Right forelimb (tissue), 1 donor: ENCODE measurements at regions not wholly inside any gene's neighbourhood (a gene's known extent, or its start where the extent isn't known, plus 50 kb on each side); places are given as distances from the start of the nearest gene placed in this dataset.
"Not testable (repeated sequence)": the region's sequence is repeated elsewhere in the genome, so short reads cannot be mapped to it uniquely, and the experiment has no call there.

Experiments
- DNase-seq: peaks from one replicate; pipeline ENCODE4 v3.0.0-alpha.2; 2018

DNA sequence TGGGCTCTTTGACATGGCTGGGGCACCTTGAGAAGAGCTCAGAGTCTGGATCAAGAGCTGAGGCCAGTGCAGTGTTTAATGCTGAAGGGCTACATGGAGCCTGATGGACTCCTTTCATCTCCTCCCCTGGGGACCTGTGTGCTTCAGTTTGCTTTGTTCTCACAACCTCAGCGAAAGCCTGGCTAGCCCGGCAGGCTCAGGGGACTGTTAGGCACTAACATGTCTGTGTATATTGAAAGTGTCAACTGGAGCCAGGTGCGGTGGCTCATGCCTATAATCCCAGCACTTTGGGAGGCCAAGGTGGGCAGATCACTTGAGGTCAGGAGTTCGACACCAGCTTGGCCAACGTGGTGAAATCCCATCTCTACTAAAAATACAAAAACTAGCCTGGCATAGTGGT, 194.5 kb downstream of the C1orf94 start:
- not testable (repeated sequence) for DNase-seq

DNA sequence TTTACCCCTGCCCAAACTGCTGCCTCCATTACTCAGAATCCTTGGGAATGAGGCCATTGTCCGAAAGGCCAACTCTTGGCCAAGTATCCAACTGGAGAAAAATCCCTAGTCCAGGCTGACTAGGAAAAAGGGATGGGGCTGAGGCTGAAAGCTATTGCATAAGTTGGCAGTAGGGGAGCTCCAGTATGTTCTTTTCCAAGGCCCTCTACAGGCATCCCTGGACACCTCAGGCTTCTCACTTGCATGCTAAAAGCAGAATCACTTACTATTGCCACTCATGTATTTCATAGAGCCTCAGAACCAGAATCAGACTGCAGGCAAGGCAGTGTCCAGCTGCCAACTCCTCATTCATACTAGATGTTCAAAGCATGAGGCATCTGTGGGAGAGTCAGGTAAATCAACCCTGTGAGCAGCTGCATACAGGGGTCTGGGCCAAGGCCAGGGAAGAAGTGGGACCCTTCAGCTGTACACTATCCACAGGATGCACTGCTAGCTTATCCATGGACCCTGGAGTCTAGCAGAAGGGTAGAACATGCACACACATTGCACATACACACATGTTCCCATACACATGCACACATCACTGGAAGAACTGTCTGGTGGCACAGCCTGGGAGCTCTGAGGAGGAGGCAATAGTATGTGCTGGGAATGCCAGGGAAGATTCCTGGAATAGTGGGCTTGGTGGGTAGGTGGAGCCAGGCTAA, 195.3 kb downstream of the C1orf94 start:
- DNase-seq: no peak

DNA sequence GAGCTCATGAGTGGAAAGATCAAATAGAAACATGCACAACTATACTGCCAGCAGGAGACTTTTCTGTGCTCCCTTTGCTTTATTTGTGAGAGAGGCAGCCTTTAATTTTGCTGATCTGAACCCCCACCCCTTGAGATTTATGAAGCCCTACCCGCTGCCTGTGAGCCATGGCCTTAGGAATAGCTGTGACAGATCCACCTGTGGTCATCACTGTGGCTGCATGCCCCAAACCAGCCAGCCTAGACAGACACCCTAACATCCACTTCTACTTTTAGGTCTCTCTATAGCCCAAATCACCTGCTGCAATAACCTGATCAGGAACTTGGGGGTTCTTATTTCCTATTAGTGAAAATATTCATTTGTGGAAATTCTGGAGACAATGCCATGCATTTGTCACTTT, 196.2 kb downstream of the C1orf94 start:
- no peak for DNase-seq

DNA sequence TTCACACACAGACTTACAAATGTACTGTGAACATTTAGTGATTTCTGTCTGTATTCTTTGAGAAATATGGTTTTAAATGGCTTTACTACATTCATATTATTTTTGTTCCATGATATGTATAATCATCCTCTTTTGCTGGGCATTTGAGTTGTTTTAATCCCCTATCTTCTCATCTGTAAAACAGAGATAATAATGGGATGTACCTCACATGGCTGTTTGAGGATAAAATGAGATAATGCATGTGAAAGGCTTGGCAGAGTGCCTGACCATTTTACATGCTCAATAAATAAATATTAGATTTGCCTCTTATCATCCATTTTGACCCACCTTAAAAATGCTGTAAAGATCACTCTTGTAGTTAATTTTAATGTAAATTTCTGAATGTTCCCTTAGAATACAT, 197.2 kb downstream of the C1orf94 start:
- no peak for DNase-seq

DNA sequence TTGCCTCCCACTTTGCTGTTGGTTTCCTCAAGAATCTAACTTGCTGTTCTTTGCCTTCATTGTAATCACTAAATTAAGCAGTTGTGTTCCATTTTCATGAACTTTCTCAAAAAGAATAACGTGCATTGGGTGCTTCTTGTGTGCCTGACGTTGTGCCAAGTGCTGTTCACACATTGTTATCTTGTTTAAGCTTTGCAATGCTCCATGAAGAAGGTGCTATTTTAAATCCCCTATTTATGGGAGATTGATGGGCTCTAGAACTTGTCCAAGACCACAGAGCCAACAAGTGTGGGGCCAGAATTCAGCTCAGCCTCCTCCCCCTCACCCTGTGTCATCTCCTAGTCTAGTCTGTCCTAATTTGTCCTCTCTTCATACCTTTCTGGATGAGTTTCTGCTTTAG, 199.8 kb downstream of the C1orf94 start:
- DNase-seq: no peak

DNA sequence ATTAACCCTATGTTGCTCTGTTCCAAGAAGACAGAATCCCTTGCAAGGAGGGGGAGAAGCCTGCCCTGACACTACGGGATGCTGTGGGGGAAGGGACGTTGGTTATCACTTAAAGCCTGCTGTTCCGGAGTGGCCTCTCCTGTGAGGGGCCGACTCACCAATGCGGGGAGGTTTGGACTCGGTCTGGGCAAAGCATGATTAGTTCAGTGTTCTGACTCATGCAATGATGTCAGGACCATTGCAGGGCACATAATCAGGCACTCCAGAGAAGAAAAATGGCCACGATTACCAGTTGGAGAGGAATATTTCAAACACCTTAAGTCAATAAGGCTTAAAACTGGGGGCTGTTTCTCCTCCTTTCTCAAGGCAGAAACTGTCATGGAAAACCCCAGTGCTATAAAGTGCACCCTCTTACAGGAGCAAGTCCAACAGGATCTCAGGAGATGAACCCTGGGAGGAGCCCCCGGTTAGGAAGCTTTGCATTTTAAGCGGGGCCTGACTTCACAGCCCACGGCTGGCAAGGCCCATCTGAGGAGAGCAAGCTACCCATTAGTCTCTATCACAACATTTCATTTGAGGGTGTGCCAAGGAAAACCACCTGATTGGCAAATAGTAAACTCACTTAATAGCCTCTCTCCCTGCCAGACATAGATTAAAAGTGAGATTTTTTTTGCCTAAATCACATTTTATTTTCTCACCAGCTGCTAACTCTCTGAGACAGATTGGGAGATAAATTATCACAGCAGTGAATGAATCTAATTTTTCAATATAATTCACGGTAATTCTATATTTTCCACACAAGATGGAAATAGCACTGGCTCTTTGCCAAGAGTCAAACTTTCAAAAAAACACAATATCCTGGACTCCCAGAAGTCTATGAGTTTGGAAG, 202.5 kb downstream of the C1orf94 start:
- DNase-seq: no peak

DNA sequence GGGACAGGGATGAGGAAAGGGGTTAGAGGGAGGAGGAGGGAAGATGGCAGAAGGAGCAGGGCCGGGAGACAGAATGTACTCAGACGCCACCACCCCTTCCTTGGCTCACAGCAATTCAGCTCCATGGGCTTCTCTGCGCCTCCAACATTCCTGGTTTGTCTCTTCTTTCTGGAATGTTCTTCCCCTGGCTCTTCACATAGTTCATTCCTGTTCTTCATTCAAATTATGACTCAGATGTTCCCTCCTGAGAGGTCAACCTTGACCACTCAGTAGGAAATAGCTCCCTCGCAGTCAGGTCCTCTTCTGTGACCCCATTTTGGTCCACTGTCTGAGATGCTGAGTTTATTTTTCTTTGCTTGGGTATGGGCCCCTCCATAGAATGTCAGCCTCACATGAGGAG, 203.2 kb downstream of the C1orf94 start:
- DNase-seq: no peak

DNA sequence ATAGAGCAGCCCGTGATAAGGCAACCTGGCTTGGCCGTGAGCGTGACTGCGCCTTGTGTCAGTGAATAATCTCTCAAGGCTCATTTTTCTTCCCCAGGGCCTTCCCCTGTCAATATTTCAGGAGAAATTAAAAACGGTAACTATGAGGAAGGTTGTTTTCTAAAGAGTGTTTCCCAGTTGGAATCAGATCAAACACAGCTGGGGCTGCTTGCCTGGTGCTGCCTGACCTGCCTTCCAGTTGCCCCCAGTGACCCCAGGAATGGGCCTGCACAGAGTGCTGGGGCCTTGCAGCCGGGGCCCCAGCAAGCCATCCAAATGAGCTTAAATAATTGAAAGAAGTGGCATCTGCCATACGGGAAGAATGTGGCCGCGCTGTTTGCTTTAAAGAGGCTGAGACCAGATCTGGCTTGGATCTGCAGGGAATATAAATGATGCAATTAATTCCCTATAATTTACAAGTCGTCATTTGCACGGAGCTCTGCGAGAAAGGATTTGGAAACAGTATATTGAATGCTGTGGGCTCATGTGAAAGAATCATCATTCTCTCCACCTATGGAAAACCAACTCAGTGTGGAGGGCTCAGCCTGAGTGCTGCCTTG, 203.9 kb downstream of the C1orf94 start:
- DNase-seq: no peak

DNA sequence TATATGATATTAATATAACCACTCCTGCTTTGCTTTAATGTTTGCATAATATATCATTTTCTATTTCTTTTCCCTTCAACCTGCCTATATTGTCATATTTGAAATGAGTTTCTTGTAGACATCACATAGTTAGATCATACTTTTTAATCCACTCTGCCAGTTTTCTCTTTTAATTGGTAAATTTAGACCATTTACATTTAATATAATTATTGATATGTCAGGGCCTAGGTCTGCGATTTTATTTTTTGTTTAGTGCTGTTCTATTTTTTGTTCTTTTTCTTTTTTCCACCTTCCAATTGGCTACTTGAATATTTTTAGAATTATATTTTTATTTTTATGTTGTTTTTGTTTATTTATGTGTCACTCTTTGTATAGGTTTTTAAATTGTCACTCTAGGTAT, 213.3 kb downstream of the C1orf94 start:
- DNase-seq: no peak

DNA sequence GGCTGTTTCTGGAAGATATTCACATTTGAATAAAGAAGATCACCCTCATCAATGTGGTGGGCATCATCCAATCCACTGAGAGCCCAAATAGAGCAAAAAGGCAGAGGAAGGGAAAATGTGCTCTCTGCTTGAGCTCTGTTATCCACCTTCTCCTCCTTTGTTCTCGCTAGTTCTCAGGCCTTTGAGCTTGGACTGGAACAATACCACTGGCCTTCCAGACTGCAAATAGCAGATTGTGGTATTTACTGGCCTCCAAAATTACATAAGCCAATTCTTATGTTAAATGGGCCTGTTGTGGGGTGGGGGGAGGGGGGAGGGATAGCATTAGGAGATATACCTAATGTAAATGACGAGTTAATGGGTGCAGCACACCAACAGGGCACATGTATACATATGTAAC, 219.3 kb downstream of the C1orf94 start:
- no peak for DNase-seq

DNA sequence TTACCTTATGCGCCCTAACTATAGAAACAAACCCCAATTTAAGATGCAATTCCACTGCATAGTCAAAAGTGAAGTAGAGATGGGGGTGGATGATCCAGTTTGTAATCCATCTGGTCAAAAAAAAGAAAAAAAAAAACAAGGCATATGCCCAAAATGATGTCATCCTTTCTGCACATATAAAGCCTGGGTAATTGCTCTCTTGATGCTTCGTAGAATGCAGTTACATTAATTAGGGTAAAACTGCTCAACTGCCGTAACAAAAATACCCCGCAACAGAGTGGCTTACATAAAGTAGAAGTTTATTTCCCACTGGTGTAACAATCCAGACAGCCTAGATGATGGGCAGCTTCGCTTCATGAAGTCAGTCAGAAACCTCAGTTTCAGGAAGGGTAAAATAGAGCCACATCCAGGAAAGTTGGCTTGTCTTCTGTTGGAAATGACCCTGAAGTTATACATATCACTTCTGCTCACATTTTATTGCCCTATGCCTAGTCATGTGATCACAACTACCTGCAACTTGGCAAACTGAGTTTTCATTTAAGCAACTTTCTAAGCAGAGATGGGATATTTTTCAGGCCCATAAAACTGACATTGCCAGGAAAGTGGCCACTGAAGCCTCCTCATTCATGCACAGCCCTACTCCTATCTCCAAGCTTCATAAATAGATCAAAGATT, 221.7 kb downstream of the C1orf94 start:
- no peak for DNase-seq

DNA sequence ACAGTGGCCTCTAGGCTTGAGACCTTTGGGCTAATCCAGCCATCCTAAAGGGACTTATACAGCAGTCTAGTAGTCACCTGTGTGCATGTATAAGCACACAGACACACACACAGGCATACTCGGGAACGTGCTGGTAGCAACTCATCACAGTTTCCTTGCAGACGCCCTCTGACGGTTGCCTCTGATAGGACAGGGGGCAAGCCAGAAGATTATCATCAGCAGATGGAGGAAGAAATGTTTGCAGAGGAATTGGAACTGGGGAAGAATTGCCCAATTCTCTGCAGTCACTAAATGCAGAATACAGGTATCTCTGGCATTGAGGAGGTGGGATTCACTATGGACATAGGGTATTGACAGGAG, 222.2 kb downstream of the C1orf94 start:
- DNase-seq: no peak

DNA sequence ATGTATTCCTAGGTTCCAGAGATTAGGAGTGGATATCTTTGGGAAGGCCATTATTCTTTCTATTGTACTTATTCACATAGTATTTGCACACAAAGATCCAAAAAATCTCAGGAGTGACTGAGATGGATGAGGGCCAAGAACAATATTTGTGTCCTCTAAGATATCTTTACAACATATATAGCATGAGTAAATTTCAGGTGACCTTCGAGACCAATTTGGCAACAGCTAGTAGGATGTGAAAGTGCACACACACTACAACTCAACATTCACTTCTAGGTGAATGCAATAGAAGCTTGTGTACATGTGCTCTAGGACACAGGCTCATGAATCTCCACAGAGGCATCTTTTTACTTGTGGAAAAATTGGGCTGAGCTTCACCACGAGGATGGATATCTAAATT, 224.0 kb downstream of the C1orf94 start:
- no peak for DNase-seq

DNA sequence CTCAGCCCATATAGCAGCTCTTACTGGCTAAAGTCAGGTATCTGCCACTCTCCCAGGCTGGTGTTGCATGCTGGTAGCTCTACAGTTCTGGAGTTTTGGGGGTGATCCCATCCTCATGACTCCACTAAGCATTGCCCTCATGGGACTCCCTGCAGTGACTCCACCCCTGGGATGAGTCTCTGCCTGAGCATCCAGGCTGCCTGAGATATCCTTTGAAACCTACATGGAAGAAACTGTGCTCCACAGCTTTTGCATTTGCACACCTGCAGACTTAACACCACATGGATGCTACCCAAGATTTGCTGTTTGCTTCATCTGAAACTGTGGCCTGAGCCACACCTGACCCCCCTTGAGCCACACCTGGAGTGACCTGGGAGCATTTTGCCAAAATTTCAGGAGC, 226.4 kb downstream of the C1orf94 start:
- no peak for DNase-seq

DNA sequence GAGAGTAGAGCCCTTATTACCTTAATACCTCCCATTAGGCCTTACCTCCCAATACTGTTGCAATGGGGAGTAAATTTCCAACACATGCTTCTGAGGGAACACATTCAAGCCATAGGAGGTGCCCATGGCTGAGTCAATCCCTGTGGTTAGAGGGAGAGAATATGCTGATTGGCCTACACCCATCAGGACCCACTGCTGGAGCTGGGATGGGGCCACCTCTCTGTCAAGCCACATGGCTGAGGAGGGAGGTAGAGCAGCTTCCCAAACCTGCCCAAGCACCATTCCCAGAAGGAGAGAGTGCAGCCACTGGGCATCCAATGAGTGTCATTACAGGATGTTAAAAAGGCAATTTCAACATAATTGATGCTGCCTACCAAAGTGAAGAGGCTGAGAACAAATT, 228.1 kb downstream of the C1orf94 start:
- DNase-seq: no peak

DNA sequence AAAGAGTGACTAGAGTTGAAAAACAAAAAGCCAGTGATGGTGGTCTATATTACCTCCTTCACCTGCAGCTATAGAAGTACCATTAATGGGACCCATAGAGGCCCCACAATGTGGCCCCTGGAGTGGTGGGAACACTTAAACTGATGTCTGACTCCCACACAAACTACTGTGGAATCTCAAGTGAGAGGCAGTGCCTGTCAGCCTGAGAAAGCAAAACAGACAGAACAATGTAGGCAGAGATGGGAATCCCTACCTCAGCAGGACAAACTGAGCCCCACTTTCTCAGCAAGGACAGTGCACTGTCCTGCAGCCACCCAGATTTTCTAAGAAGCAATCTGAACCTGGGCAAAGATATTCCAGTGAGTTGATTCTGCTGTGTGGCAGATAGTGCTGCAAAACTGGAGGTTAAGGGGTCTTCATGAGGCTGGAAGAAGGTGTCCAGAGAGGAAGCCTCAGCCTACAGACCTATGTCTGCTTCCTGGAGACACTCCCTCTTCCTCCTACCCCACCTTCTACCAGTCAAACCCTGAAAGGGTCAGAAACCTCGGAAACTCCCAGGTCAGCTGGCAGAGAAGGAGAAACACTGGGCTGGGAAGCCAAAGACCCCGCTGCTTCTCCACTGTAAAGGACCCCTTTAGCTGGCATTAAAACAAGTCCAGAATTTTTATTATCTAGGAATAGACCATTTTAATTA, 228.7 kb downstream of the C1orf94 start:
- no peak for DNase-seq

DNA sequence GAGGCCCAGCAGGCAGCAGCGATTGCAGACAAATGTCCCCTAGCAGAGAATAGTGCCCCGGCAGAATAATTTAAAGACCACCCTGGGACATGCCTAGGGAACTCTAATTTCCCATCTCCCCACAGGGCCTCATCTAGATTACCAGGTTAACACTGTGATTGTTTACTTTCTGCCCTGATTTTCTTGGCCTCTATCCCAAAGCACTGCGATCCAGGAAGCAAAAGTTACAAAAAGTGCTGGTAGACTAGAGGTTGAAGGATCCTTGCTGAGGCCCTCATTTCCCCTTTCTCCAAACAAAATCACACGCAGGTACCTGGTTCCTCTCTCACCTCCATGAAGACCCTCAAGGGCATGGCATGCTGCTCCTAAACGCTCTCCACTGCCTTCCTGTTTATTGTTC, 229.7 kb downstream of the C1orf94 start:
- no peak for DNase-seq

DNA sequence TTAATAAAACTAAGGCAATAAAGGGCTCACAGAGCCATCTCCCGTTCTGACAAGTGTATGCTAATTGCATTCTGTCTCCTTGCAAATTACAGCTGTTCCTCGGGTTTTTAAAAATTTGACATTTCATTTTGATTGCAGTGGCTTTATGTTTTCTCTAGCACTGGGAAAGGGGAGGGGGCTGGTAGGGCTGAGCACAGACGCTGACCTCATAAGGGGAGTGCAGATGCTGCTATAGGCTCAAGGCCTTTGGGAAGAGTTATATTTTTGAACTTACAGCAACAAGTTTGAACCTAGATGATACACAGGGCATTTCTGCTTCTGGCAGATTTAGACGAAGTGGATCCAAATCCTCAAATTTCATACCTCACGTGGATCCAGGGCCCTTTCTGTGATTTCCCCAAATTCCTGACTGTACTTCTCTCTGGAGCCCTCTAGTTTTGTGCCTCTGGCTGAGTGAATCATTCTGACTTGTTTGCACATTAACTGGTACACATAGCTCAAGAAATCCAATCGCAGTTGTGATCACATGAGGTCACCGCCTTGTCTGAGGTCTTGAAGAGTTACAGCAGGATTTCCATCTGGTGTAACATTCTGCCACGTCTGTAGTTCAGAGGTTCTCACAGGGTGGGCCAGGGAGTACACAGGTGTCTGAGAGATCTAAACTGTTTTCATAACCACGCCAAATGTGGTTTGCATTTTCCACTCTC, 230.3 kb downstream of the C1orf94 start:
- no peak for DNase-seq

DNA sequence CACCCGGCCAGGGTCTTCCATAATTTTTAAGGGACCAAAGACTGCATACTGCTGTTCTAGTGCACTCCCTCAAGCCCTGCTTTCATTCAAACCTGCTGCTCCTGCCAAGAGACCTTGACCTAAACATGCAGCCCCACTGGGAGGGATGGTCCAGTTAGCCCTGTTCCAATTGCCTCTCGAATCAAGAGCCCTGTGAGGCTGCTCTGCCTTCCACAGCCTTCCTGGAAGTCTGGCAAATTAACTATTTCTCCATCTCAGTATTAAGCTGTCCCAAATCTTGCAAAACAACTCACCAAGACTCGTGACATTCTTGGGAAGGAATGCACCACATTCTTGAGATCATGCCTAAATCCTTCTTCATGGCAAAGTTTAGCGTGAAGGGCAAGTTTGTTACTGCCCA, 231.3 kb downstream of the C1orf94 start:
- no peak for DNase-seq

DNA sequence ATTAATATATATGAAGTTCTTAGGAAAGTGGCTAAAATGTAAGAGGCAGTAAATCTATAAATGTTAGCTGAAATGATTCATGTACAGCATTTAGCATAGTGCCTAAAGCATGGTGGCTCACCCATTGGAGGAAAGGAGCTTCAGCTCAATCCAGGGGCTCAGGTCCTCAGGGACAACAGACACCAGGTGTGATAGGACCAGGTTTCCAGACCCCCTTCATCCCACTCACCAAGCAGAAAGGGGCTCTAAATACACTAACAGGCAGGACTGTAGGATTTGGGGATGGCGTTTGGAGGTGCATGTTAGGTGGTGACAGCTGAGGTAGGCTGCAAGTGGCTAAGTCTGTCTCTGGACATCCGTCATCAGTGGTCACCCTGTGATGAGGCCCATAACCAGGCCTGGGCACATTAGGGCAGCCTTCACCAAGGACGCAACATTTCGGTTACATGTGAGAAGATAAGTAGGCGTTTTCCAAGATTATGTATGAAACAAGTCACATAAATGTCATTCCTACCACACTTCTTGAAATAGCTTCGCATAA, 233.1 kb downstream of the C1orf94 start:
- DNase-seq: no peak

DNA sequence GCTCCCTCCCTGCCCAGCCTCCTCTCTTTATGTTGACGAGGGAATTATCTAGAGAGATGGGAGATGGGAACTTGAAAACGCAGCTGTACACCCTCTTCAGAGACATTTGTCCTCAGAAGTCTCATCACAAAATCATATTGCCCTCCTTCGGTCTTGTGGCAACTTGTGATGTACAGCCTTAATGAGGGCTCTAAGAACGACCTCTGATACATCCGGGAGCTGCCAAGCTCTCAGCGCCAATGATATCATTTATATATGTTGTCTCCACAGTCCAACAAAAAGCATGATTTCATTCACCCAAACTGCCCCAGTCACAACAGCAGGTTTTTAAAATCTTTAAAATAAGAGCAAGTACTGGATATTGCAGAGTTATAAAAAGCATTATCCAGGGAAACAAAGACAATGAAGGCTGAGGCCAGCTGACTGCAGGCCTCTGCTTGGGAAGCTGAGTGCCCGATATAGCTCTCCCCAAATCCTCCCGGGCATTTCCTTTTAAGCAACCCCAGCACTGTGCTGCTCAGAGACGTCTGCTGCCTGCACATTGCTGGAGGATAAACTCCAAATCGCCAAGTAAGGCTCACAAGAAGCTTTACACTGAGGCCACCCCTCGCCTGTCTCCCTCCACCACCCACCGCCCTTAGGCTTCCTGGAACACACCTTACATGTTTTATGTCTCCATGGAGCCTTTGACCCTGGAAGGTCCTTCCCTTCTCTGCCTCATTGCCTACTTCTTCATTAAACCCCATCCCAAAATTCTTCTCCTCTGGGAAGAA, 236.1 kb downstream of the C1orf94 start:
- DNase-seq: no peak
